GM12878 (cell line): ENCODE measurements at regions not wholly inside any gene's neighbourhood (a gene's known extent, or its start where the extent isn't known, plus 50 kb on each side); places are given as distances from the start of the nearest gene placed in this dataset.

Source experiments
- ATAC-seq: fragments of 200-7000 bp; cut with Tn5 transposase; 3 replicates; pipeline ENCODE4 v1.9.1; 2020; ENCODE audit warnings: mild to moderate bottlenecking, moderate library complexity
- BruUV-seq: library from RNA; stranded (reverse); fragments of 400-500 nt; replicated peaks from 2 replicates; lab custom pipeline; 2021; lab: Mats Ljungman, UMichigan
- CTCF ChIA-PET: fragments of 300-600 bp; sonication (Branson Sonifier 250); formaldehyde crosslinking; extraction: SDS; loops from one replicate; lab custom pipeline; 2021; ENCODE audit warnings: inconsistent platforms; lab: Yijun Ruan, JAX
- POLR2A ChIA-PET: fragments of 350-600 bp; formaldehyde crosslinking; extraction: SDS; loops from one replicate; lab custom pipeline; 2021; ENCODE audit warnings: inconsistent platforms; lab: Charles Lee
- RAD21 ChIA-PET: fragments of 300-600 bp; sonication (Branson Sonifier 250); formaldehyde crosslinking; loops from one replicate; lab custom pipeline; 2023; ENCODE audit warnings: antibody characterized with exemption; ENCODE audit not compliant: unreplicated experiment; lab: Charles Lee
- SMC1A ChIA-PET: fragments of 300-600 bp; sonication (Branson Sonifier 250); formaldehyde crosslinking; loops from one replicate; lab custom pipeline; 2023; ENCODE audit not compliant: unreplicated experiment, uncharacterized antibody; lab: Charles Lee
- DNase-seq: peaks from one replicate; pipeline ENCODE4 v3.0.0-alpha.2; 2011; ENCODE audit warnings: low read depth, low spot score
- FAIRE-seq: peaks from 3 replicates; lab custom pipeline; 2011; peaks lifted over from hg19 to GRCh38; lab: Jason Lieb, UNC
- H2AFZ ChIP-seq: 2 replicates; pipeline ENCODE4 v1.6.0; 2011; ENCODE audit warnings: low read depth, low read length, control low read depth; ENCODE audit not compliant: control insufficient read depth
- H3K27ac ChIP-seq: 2 replicates; pipeline ENCODE4 v1.5.1; 2011; ENCODE audit warnings: control low read depth; ENCODE audit not compliant: control insufficient read depth, insufficient read depth
- H3K27me3 ChIP-seq, 2 experiments: replicated peaks in 1 of 2; 2 replicates each; pipeline versions ENCODE4 v1.6.0 to v1.6.1; 2011; ENCODE audit warnings: low read length in 1 of 2; ENCODE audit not compliant: control insufficient read depth in 2 of 2, insufficient read depth in 2 of 2
- H3K36me3 ChIP-seq, 2 experiments: 2 replicates each; pipeline ENCODE4 v1.5.1; 2011; ENCODE audit warnings: low read length in 1 of 2; ENCODE audit not compliant: control insufficient read depth in 2 of 2, insufficient read depth in 2 of 2
- H3K4me1 ChIP-seq: 2 replicates; pipeline ENCODE4 v1.6.1; 2011; ENCODE audit warnings: mild to moderate bottlenecking, low read length, moderate library complexity, mixed read lengths; ENCODE audit not compliant: control insufficient read depth, insufficient read depth
- H3K4me2 ChIP-seq: 2 replicates; pipeline ENCODE4 v1.6.0; 2011; ENCODE audit warnings: control low read depth; ENCODE audit not compliant: control insufficient read depth, insufficient read depth
- H3K4me3 ChIP-seq: fragments of 200-600 bp; sonication (generic); 2 replicates; pipeline ENCODE4 v1.5.1; 2016
- H3K79me2 ChIP-seq: 2 replicates; pipeline ENCODE4 v1.6.0; 2011; ENCODE audit warnings: low read length; ENCODE audit not compliant: control insufficient read depth, insufficient read depth
- H3K9ac ChIP-seq: 2 replicates; pipeline ENCODE4 v1.8.0; 2011; ENCODE audit warnings: low read length, control low read depth, mixed read lengths; ENCODE audit not compliant: control insufficient read depth, insufficient read depth
- H3K9me3 ChIP-seq: replicated peaks from 3 replicates; pipeline ENCODE4 v1.5.1; 2011; ENCODE audit warnings: mild to moderate bottlenecking, low read length; ENCODE audit not compliant: control insufficient read depth, insufficient read depth
- H4K20me1 ChIP-seq: 2 replicates; pipeline ENCODE4 v1.6.0; 2011; ENCODE audit not compliant: control insufficient read depth, insufficient read depth
- EED ChIP-seq: sonication (generic); IDR thresholded peaks from 2 replicates; pipeline ENCODE4 v1.6.1; 2016; ENCODE audit warnings: antibody characterized with exemption, low read depth
- IKZF2 ChIP-seq, 2 experiments: fragments of 450-650 bp; IDR thresholded peaks; 2 replicates each; pipeline ENCODE4 v1.6.1; 2017; ENCODE audit warnings: mild to moderate bottlenecking in 2 of 2, moderate library complexity in 2 of 2
- NFYB ChIP-seq: IDR thresholded peaks from 2 replicates; pipeline ENCODE4 v1.6.1; 2011; ENCODE audit warnings: low read depth, mild to moderate bottlenecking, low read length, improper control_type of control experiment, moderate library complexity; ENCODE audit not compliant: insufficient read depth
- NR2F1 ChIP-seq: fragments of 450-650 bp; conservative IDR thresholded peaks from 2 replicates; pipeline ENCODE4 v1.6.1; 2017; ENCODE audit warnings: mild to moderate bottlenecking
- SP1 ChIP-seq: IDR thresholded peaks from one replicate; pipeline ENCODE4 v1.6.1; 2011; ENCODE audit warnings: low read depth, low read length
- WRNIP1 ChIP-seq: IDR thresholded peaks from 2 replicates; pipeline ENCODE4 v1.6.1; 2011; ENCODE audit warnings: low read depth, low read length, improper control_type of control experiment, borderline replicate concordance
- ZNF217 ChIP-seq: fragments of 450-650 bp; IDR thresholded peaks from 2 replicates; pipeline ENCODE4 v1.6.1; 2017; ENCODE audit warnings: antibody characterized with exemption, mild to moderate bottlenecking
- ZNF384 ChIP-seq: IDR thresholded peaks from 2 replicates; pipeline ENCODE4 v1.6.1; 2012; ENCODE audit warnings: low read depth, mild to moderate bottlenecking, low read length, improper control_type of control experiment, borderline replicate concordance
- ZNF622 ChIP-seq: fragments of 450-650 bp; IDR thresholded peaks from 2 replicates; pipeline ENCODE4 v1.6.1; 2017; ENCODE audit warnings: mild to moderate bottlenecking, inconsistent platforms
- WGBS: methylation state at CpG from one replicate; pipeline ENCODE4 v1.1.6; 2016; ENCODE audit warnings: low lambda C conversion rate; ENCODE audit not compliant: insufficient replicate concordance, insufficient coverage; ENCODE audit errors: missing lambda C conversion rate; 5-methylcytosine and 5-hydroxymethylcytosine counted together
- in situ Hi-C: fragments of 300-500 bp; cut with MboI; formaldehyde crosslinking; loops from 9 replicates; pipeline ENCODE4 v1.14.3; 2018; ENCODE audit warnings: mixed read lengths
- intact Hi-C: fragments of 100-400 bp; cut with micrococcal nuclease; formaldehyde crosslinking; loops from one replicate; pipeline ENCODE4 v1.14.2; 2022; ENCODE audit not compliant: unreplicated experiment
- TF ChIP-seq, protein P1 (sequence below): IDR thresholded peaks from 2 replicates; pipeline ENCODE4 v1.6.1; 2012; ENCODE audit warnings: mild to moderate bottlenecking, low read depth, low read length
- TF ChIP-seq, protein P2 (sequence below): fragments of 450-650 bp; IDR thresholded peaks from 2 replicates; pipeline ENCODE4 v1.6.1; 2017; ENCODE audit warnings: mild to moderate bottlenecking
- TF ChIP-seq, protein P3 (sequence below): fragments of 450-650 bp; IDR thresholded peaks from 2 replicates; pipeline ENCODE4 v1.6.1; 2014; ENCODE audit warnings: mild to moderate bottlenecking
- TF ChIP-seq, protein P4 (sequence below): fragments of 450-650 bp; IDR thresholded peaks from 2 replicates; pipeline ENCODE4 v1.6.1; 2017; ENCODE audit warnings: borderline replicate concordance

DNA sequence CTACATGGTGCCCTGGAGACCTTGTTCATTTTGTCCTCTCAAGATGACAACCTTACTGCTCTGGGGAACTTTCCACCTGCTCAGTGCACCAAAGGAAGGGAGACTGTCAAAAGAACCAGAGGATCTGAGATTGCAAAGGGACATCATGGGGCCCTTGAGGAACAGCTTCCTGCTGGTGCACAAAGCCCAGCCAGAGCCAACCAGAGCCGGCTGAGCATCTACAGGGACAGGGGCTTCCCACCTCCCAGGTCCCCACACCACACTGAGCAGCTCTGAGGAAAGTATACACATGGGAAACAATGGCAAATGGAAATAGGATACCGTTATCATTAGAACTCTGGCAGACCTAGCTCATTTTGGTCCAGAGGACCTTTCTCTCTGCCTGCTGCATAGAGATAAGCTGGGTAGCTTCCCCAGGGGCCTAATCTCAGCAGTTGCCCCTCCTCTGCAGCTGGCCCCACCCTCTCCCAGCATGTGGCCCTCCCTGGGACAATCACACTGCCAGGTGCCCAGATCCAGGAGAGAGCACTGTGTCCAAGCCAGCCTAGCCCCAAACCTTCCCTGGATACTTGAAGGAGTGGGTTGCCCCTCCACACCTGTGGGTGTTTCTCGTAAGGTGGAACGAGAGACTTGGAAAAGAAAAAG is 123.4 kb upstream of the PRR20G start (continued):
- TF ChIP-seq, protein P1, sequence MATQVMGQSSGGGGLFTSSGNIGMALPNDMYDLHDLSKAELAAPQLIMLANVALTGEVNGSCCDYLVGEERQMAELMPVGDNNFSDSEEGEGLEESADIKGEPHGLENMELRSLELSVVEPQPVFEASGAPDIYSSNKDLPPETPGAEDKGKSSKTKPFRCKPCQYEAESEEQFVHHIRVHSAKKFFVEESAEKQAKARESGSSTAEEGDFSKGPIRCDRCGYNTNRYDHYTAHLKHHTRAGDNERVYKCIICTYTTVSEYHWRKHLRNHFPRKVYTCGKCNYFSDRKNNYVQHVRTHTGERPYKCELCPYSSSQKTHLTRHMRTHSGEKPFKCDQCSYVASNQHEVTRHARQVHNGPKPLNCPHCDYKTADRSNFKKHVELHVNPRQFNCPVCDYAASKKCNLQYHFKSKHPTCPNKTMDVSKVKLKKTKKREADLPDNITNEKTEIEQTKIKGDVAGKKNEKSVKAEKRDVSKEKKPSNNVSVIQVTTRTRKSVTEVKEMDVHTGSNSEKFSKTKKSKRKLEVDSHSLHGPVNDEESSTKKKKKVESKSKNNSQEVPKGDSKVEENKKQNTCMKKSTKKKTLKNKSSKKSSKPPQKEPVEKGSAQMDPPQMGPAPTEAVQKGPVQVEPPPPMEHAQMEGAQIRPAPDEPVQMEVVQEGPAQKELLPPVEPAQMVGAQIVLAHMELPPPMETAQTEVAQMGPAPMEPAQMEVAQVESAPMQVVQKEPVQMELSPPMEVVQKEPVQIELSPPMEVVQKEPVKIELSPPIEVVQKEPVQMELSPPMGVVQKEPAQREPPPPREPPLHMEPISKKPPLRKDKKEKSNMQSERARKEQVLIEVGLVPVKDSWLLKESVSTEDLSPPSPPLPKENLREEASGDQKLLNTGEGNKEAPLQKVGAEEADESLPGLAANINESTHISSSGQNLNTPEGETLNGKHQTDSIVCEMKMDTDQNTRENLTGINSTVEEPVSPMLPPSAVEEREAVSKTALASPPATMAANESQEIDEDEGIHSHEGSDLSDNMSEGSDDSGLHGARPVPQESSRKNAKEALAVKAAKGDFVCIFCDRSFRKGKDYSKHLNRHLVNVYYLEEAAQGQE = no peak
- no peak for TF ChIP-seq EED
- TF ChIP-seq, protein P2, sequence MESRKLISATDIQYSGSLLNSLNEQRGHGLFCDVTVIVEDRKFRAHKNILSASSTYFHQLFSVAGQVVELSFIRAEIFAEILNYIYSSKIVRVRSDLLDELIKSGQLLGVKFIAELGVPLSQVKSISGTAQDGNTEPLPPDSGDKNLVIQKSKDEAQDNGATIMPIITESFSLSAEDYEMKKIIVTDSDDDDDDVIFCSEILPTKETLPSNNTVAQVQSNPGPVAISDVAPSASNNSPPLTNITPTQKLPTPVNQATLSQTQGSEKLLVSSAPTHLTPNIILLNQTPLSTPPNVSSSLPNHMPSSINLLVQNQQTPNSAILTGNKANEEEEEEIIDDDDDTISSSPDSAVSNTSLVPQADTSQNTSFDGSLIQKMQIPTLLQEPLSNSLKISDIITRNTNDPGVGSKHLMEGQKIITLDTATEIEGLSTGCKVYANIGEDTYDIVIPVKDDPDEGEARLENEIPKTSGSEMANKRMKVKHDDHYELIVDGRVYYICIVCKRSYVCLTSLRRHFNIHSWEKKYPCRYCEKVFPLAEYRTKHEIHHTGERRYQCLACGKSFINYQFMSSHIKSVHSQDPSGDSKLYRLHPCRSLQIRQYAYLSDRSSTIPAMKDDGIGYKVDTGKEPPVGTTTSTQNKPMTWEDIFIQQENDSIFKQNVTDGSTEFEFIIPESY = no peak
- no peak for TF ChIP-seq NFYB
- no peak for TF ChIP-seq ZNF384

DNA sequence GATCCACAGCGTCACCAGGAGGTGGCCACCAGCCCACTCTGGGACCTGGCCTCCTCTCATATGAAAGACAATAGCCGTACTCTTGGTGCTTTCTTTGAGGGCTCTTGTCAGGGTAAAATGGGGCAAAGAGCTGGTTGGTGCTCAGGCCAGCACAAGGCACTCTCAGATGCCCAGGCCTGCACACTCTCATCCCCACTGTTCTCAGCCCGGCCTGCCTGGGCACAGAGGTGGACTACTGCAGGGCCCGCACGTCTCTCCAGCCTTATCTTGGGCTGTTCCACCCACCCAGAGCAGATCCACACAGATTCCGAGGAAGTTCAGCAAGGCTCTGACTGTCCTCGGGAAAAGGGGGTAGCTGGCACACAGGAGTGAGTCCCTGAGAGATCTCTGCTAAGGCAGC is 122.8 kb upstream of the PRR20G start:
- RAD21 ChIA-PET = no interaction called here
- BruUV-seq = no TSS peak
- 28% methylated on average over 7 of the region's 7 CpGs for WGBS
- intact Hi-C loops = no loop called here
- Histone ChIP-seq H3K4me2 (no peak overlapping the region), H2AFZ (no peak overlapping the region), H3K9ac (no peak overlapping the region), H3K27me3 (peaks cover 8 to 10% of the 10 kb centered on the region in 2 experiments; a peak in 3 of 4 replicates), H3K36me3 (no peaks in the 10 kb centered on the region), H3K9me3 (no peaks in the 10 kb centered on the region), H3K27ac (no peak overlapping the region), H4K20me1 (no peaks in the 10 kb centered on the region), H3K79me2 (no peaks in the 10 kb centered on the region), H3K4me1 (peaks cover 3% of the 10 kb centered on the region; the same call in 1 of the 2 replicates), H3K4me3 (no peak overlapping the region)
- ATAC-seq (no peak), DNase-seq (no peak), FAIRE-seq (no peak)
- CTCF ChIA-PET = no interaction called here
- in situ Hi-C loops = no loop called here
- SMC1A ChIA-PET = no interaction called here
- POLR2A ChIA-PET = no interaction called here
- TF ChIP-seq ZNF217 (no peak), NR2F1 (no peak), ZNF622 (no peak), IKZF2 (IDR thresholded peaks at IDR 0.05) (no peak), WRNIP1 (no peak), SP1 (no peak)
- TF ChIP-seq, protein P3, sequence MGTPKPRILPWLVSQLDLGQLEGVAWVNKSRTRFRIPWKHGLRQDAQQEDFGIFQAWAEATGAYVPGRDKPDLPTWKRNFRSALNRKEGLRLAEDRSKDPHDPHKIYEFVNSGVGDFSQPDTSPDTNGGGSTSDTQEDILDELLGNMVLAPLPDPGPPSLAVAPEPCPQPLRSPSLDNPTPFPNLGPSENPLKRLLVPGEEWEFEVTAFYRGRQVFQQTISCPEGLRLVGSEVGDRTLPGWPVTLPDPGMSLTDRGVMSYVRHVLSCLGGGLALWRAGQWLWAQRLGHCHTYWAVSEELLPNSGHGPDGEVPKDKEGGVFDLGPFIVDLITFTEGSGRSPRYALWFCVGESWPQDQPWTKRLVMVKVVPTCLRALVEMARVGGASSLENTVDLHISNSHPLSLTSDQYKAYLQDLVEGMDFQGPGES = no peak
- TF ChIP-seq, protein P4, sequence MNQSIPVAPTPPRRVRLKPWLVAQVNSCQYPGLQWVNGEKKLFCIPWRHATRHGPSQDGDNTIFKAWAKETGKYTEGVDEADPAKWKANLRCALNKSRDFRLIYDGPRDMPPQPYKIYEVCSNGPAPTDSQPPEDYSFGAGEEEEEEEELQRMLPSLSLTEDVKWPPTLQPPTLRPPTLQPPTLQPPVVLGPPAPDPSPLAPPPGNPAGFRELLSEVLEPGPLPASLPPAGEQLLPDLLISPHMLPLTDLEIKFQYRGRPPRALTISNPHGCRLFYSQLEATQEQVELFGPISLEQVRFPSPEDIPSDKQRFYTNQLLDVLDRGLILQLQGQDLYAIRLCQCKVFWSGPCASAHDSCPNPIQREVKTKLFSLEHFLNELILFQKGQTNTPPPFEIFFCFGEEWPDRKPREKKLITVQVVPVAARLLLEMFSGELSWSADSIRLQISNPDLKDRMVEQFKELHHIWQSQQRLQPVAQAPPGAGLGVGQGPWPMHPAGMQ = no peak
